Pancreas (tissue), 10 donors: ENCODE measurements at regions not wholly inside any gene's neighbourhood (a gene's known extent, or its start where the extent isn't known, plus 50 kb on each side); places are given as distances from the start of the nearest gene placed in this dataset.

ENCODE experiments used
- ATAC-seq, 4 donors: fragments of 200-7000 bp; cut with Tn5 transposase; one replicate each; pipeline versions ENCODE4 v1.8.0 to v1.9.1; 2020; ENCODE audit warnings: mild to moderate bottlenecking in 4 of 4, moderate library complexity in 4 of 4
- DNase-seq, 6 donors: peaks; one replicate each; pipeline ENCODE4 v3.0.0-alpha.2; 2020
- FAIRE-seq: peaks from 2 replicates; lab custom pipeline; 2012; peaks lifted over from hg19 to GRCh38; lab: Jason Lieb, UNC
- H3K27ac ChIP-seq, 4 donors: fragments of 200-600 bp; sonication (generic); 1 replicate in 3 of 4; 2 replicates in 1 of 4; pipeline versions ENCODE4 v1.5.0 to v1.8.0; 2020
- H3K27me3 ChIP-seq, 4 donors: fragments of 200-600 bp; one replicate each; pipeline ENCODE4 v1.8.0; 2021
- H3K36me3 ChIP-seq, 3 donors: fragments of 200-600 bp; sonication (generic) in 1 of 3; one replicate each; pipeline versions ENCODE4 v1.5.0 to v1.8.0; 2020 to 2021
- H3K4me1 ChIP-seq, 3 donors: fragments of 200-600 bp; one replicate each; pipeline ENCODE4 v1.8.0; 2021
- H3K4me3 ChIP-seq, 4 donors: fragments of 200-600 bp; sonication (generic) in 2 of 4; one replicate each; pipeline versions ENCODE4 v1.5.0 to v1.8.0; 2020 to 2021
- H3K9me3 ChIP-seq, 4 donors: fragments of 200-600 bp; one replicate each; pipeline ENCODE4 v1.8.0; 2021
- WGBS, 2 donors: extraction: QIAGEN DNeasy Blood & Tissue Kit; methylation state at CpG; one replicate each; pipeline ENCODE4 v1.1.7; 2013; 5-methylcytosine and 5-hydroxymethylcytosine counted together
- intact Hi-C, 3 donors: fragments of 100-400 bp; cut with DNase I; formaldehyde crosslinking; loops; one replicate each; pipeline versions ENCODE4 v1.11.1 to v1.14.2; 2022
- TF ChIP-seq, protein P1 (sequence below), 4 donors: fragments of 200-600 bp; sonication (generic) in 3 of 4; IDR thresholded peaks; one replicate each; pipeline versions ENCODE4 v1.5.0 to v1.8.0; 2021; ENCODE audit warnings: antibody characterized with exemption in 4 of 4
- donor health status: healthy with polysubstance abuse.
- donor health status: DM: no; HTN: no; CAD: no; lungs with moderate emphysema.
- donor health status: DM: no; HTN: no; CAD: no.
- donor health status: control.
- donor health status: control.
- donor health status: Bipolar disorder and iron deficiency.
- donor health status: DM: yes; HTN: yes; CAD: no.
- donor health status: DM: no; HTN: no; CAD: no.
- donor health status: DM: no; HTN: no; CAD: no.
- donor health status: DM: yes; HTN: yes; CAD: no.

- Histone ChIP-seq H3K36me3 (no peaks in the 10 kb centered on the region), H3K9me3 (no peaks in the 10 kb centered on the region), H3K27me3 (no peaks in the 10 kb centered on the region), H3K4me3 (no peak overlapping the region), H3K4me1 (no peaks in the 10 kb centered on the region), H3K27ac (no peak overlapping the region)
- intact Hi-C loops: no loop called here
- WGBS, 2 donors: 88 to 93% methylated on average over 6 of the region's 6 CpGs
- ATAC-seq (no peak), DNase-seq (no peak), FAIRE-seq (no peak)
- TF ChIP-seq, protein P1, sequence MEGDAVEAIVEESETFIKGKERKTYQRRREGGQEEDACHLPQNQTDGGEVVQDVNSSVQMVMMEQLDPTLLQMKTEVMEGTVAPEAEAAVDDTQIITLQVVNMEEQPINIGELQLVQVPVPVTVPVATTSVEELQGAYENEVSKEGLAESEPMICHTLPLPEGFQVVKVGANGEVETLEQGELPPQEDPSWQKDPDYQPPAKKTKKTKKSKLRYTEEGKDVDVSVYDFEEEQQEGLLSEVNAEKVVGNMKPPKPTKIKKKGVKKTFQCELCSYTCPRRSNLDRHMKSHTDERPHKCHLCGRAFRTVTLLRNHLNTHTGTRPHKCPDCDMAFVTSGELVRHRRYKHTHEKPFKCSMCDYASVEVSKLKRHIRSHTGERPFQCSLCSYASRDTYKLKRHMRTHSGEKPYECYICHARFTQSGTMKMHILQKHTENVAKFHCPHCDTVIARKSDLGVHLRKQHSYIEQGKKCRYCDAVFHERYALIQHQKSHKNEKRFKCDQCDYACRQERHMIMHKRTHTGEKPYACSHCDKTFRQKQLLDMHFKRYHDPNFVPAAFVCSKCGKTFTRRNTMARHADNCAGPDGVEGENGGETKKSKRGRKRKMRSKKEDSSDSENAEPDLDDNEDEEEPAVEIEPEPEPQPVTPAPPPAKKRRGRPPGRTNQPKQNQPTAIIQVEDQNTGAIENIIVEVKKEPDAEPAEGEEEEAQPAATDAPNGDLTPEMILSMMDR (IDR thresholded peaks at IDR 0.05): no peak
Observed at GRCh38 chr2:134070281-134070741, 183.6 kb upstream of the MGAT5 start.

GRCh38 chr2:134072341-134072740 is 181.5 kb upstream of the MGAT5 start:
- H3K4me3 ChIP-seq: no peak overlapping the region
- no peaks in the 10 kb centered on the region for H3K36me3 ChIP-seq
- no peak overlapping the region for H3K27ac ChIP-seq
- no peak for FAIRE-seq
- TF ChIP-seq, protein P1 (IDR thresholded peaks at IDR 0.05): no peak
- H3K27me3 ChIP-seq: no peaks in the 10 kb centered on the region
- intact Hi-C loops: no loop called here
- no peak for DNase-seq
- 74 to 78% methylated on average over 1 of the region's 1 CpG for WGBS, 2 donors
- no peaks in the 10 kb centered on the region for H3K4me1 ChIP-seq
- no peak for ATAC-seq
- H3K9me3 ChIP-seq: no peaks in the 10 kb centered on the region

DNA sequence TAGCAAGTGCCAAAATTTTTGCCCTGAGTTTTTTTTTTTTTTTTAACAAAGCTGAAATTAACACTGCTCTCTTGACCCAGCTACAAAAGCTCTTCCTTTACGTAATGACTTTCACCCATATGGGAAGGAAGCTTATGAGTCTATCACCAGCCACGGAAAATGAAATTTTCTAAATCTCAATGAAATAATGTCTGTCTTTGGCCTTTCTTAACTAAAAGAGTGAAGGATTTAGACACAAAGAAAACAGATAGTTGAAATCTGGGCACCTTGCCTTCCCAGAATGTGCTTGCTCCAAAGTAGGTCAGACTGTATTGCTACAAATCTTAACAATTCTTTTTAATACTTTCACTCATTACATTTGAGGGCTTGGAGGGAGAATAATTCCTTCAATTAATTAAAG is 180.8 kb upstream of the MGAT5 start:
- intact Hi-C loops: no loop called here
- TF ChIP-seq, protein P1 (IDR thresholded peaks at IDR 0.05): no peak
- Histone ChIP-seq H3K4me3 (no peak overlapping the region), H3K4me1 (no peaks in the 10 kb centered on the region), H3K36me3 (no peaks in the 10 kb centered on the region), H3K27me3 (no peaks in the 10 kb centered on the region), H3K27ac (no peak overlapping the region), H3K9me3 (no peaks in the 10 kb centered on the region)
- FAIRE-seq (no peak), ATAC-seq (no peak), DNase-seq (no peak)
- 80 to 90% methylated on average over 2 of the region's 2 CpGs for WGBS, 2 donors

DNA sequence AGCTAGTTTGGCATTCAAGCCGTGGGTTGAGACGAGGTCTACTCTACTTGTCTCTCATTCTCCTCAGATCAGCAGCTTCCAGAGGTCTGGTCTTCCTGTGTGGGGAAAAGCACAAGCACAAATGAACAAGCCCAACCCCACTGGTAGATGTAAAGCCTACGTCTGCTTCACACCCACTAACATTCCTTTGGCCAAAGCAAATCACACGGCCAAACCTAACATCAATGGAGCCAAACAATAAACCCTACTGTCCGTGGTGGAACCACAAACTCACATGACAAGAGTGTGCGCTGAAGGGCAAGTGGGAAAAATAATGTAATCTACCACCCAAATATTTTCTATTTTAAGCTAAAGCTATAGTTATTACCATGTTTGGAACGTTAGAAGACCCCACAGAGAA is 179.3 kb upstream of the MGAT5 start:
- ATAC-seq: no peak
- Histone ChIP-seq H3K36me3 (no peaks in the 10 kb centered on the region), H3K27ac (no peak overlapping the region), H3K27me3 (no peaks in the 10 kb centered on the region), H3K4me3 (no peak overlapping the region), H3K4me1 (no peaks in the 10 kb centered on the region), H3K9me3 (no peaks in the 10 kb centered on the region)
- intact Hi-C loops: no loop called here
- TF ChIP-seq, protein P1 (IDR thresholded peaks at IDR 0.05): no peak
- WGBS, 2 donors: 72 to 80% methylated on average over 7 of the region's 7 CpGs
- FAIRE-seq: no peak
- DNase-seq: no peak

GRCh38 chr2:134075204-134075603 is 178.7 kb upstream of the MGAT5 start:
- WGBS, 2 donors: 94 to 96% methylated on average over 4 of the region's 4 CpGs
- FAIRE-seq: no peak
- no peak overlapping the region for H3K4me3 ChIP-seq

More at GRCh38 chr2:134075204-134075603, 178.7 kb upstream of the MGAT5 start:
- H3K27ac ChIP-seq: no peak overlapping the region
- no peaks in the 10 kb centered on the region for H3K36me3 ChIP-seq
- no peaks in the 10 kb centered on the region for H3K27me3 ChIP-seq
- TF ChIP-seq, protein P1 (IDR thresholded peaks at IDR 0.05): no peak
- DNase-seq (no peak), ATAC-seq (no peak)
- no peaks in the 10 kb centered on the region for H3K4me1 ChIP-seq
- no peaks in the 10 kb centered on the region for H3K9me3 ChIP-seq
- intact Hi-C loops: no loop called here
